PFSK-1 (cell line): ENCODE measurements at regions not wholly inside any gene's neighbourhood (a gene's known extent, or its start where the extent isn't known, plus 50 kb on each side); places are given as distances from the start of the nearest gene placed in this dataset.

Experiments used
- FOXP2 ChIP-seq: optimal IDR thresholded peaks from 2 replicates; pipeline ENCODE3; 2011; ENCODE audit warnings: borderline replicate concordance, control low read depth, inconsistent platforms; ENCODE audit not compliant: insufficient read depth; ENCODE audit errors: extremely low read length, extremely low read depth
- POLR2AphosphoS5 ChIP-seq: IDR thresholded peaks from 2 replicates; pipeline ENCODE4 v1.6.1; 2012; ENCODE audit warnings: low read depth, mild to moderate bottlenecking, control low read depth, low read length, moderate library complexity
- SIN3A ChIP-seq: IDR thresholded peaks from 2 replicates; pipeline ENCODE4 v1.6.1; 2012; ENCODE audit warnings: mild to moderate bottlenecking, low read length, moderate library complexity, borderline replicate concordance; ENCODE audit not compliant: insufficient read depth
- TAF1 ChIP-seq: IDR thresholded peaks from 2 replicates; pipeline ENCODE4 v1.6.1; 2012; ENCODE audit warnings: low read length, control low read depth, borderline replicate concordance; ENCODE audit not compliant: insufficient read depth
- TF ChIP-seq, protein P1 (sequence below), 2 experiments: IDR thresholded peaks; 2 replicates each; pipeline versions ENCODE4 v1.6.1 to v1.8.0; 2011 to 2012; ENCODE audit warnings: low read depth in 2 of 2, low read length in 2 of 2, control low read depth in 1 of 2, inconsistent platforms in 1 of 2, mild to moderate bottlenecking in 1 of 2, moderate library complexity in 1 of 2; ENCODE audit not compliant: insufficient read depth in 1 of 2

DNA sequence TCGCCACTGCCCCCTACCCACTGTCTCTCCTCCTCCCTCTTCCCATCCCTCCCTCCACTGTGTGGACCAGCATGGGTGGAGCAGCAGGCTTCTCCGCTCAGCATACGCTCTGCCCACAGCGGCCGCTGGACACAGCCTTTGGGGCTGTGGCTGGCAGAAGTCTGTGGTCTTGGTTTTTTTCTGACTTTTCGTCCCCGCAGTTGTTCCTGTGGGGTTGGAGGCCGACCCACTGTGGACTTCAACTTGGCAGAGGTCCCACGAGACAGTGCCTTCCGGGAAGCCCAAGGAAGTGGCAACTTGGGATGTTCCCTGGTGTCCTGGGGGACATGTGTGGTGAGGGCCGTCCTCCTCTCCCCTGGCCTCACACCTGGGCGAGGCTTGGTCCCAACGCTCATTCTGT lies 162.5 kb upstream of the C1orf174 start:
- no peak for TF ChIP-seq FOXP2
- TF ChIP-seq POLR2AphosphoS5, result no peak
- no peak for TF ChIP-seq SIN3A
- TF ChIP-seq, protein P1, sequence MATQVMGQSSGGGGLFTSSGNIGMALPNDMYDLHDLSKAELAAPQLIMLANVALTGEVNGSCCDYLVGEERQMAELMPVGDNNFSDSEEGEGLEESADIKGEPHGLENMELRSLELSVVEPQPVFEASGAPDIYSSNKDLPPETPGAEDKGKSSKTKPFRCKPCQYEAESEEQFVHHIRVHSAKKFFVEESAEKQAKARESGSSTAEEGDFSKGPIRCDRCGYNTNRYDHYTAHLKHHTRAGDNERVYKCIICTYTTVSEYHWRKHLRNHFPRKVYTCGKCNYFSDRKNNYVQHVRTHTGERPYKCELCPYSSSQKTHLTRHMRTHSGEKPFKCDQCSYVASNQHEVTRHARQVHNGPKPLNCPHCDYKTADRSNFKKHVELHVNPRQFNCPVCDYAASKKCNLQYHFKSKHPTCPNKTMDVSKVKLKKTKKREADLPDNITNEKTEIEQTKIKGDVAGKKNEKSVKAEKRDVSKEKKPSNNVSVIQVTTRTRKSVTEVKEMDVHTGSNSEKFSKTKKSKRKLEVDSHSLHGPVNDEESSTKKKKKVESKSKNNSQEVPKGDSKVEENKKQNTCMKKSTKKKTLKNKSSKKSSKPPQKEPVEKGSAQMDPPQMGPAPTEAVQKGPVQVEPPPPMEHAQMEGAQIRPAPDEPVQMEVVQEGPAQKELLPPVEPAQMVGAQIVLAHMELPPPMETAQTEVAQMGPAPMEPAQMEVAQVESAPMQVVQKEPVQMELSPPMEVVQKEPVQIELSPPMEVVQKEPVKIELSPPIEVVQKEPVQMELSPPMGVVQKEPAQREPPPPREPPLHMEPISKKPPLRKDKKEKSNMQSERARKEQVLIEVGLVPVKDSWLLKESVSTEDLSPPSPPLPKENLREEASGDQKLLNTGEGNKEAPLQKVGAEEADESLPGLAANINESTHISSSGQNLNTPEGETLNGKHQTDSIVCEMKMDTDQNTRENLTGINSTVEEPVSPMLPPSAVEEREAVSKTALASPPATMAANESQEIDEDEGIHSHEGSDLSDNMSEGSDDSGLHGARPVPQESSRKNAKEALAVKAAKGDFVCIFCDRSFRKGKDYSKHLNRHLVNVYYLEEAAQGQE (IDR thresholded peaks at IDR 0.05; ENCODE audit: insufficient read depth in 1 of 2, low read depth in 2 of 2, low read length in 2 of 2), result no peak
- TF ChIP-seq TAF1, result no peak

DNA sequence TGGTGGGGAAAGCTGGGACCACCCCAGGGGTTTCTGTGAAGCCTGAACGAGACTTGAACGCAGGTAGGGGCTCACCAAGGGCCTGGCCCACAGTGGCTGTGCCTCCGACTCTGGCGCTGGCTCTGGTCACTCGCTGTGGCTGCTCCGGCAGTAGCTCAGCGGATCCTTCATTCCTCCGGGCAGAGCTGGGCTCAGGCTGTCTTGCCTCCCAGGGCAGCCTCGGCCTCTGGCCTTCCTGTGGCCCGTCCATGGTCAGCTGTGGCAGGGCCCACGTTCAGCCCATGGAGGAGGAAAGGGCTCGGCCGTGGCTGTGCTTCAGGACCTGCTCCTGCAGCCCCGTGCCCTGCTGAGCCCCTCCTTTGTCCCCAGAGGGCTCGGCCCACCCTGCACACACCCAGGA lies 162.9 kb upstream of the C1orf174 start:
- no peak for TF ChIP-seq TAF1
- no peak for TF ChIP-seq POLR2AphosphoS5
- TF ChIP-seq, protein P1 (IDR thresholded peaks at IDR 0.05; ENCODE audit: insufficient read depth in 1 of 2, low read depth in 2 of 2, low read length in 2 of 2), result no peak
- TF ChIP-seq SIN3A, result no peak
- no peak for TF ChIP-seq FOXP2

DNA sequence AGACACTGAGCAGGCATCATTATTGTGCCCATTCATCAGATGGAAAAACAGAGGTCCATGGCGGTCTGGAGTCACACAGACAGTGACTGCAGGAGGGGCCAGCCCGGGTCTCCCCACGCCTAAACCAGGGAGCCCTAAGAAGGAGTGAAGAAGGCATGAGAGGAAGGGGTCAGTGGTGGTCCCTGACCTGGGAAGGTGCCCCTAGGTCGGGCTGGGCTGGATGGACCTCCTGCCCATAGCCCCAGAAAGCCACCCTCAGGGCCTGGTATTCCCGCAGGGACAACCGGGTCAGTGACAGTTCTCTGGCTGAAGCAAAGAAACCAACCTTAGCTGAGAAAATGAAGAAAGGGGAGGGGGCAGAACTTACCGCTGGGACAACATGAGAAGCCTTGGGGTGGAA lies 163.4 kb upstream of the C1orf174 start:
- TF ChIP-seq FOXP2 (no peak), SIN3A (no peak), TAF1 (no peak), POLR2AphosphoS5 (no peak)
- TF ChIP-seq, protein P1 (IDR thresholded peaks at IDR 0.05; ENCODE audit: insufficient read depth in 1 of 2, low read depth in 2 of 2, low read length in 2 of 2), result no peak

DNA sequence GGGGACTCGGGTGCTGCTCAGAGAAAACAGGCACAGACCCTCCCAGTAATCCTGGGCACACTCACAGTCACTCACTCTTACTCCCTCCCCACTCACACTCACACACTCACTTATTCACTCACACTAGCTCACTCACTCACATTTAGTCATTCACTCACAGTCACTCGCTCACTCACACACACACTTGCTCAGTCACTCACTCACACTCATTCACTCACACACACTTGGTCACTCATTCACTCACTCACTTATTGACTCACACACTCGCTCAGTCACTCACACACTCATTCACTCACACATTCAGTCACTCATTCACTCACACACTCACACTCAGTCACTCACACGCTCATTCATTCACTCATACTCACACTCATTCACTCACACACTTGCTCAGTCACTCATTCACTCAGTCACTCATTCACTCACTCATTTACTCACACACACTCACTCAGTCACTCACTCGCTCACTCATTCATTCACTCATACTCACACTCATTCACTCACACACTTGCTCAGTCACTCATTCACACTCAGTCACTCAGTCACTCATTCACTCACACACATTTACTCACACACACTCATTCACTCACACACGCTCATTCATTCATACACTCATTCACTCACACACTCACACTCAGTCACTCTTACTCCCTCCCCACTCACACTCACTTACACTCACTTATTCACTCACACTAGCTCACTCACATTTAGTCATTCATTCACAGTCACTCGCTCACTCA lies 164.2 kb upstream of the C1orf174 start:
- no peak for TF ChIP-seq FOXP2
- no peak for TF ChIP-seq POLR2AphosphoS5
- TF ChIP-seq, protein P1 (IDR thresholded peaks at IDR 0.05; ENCODE audit: insufficient read depth in 1 of 2, low read depth in 2 of 2, low read length in 2 of 2), result no peak
- TF ChIP-seq SIN3A, result no peak
- TF ChIP-seq TAF1, result no peak
